ENCODE measurements at regions not wholly inside any gene's neighbourhood (a gene's known extent, or its start where the extent isn't known, plus 50 kb on each side); places are given as distances from the start of the nearest gene placed in this dataset.

DNA sequence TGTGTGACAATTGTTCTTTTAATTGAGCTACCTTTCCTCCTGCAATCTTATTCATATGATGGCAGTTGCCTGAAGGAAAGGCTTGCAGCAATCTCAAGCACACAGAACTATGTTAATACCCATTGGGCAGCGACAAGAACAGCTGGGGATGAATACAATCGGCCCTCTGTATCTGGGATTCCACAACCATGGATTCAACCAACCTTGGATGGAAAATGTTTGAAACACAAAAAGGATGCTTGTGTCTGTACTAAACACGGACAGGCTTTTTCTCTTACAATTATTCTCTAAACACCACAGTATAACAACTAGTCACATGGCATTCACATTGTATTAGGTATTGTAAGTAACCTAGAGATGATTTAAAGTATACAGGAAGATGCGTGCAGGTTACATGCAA, 256.1 kb upstream of the SIX2 start:
- 94% methylated on average over 4 of the region's 4 CpGs for WGBS

DNA sequence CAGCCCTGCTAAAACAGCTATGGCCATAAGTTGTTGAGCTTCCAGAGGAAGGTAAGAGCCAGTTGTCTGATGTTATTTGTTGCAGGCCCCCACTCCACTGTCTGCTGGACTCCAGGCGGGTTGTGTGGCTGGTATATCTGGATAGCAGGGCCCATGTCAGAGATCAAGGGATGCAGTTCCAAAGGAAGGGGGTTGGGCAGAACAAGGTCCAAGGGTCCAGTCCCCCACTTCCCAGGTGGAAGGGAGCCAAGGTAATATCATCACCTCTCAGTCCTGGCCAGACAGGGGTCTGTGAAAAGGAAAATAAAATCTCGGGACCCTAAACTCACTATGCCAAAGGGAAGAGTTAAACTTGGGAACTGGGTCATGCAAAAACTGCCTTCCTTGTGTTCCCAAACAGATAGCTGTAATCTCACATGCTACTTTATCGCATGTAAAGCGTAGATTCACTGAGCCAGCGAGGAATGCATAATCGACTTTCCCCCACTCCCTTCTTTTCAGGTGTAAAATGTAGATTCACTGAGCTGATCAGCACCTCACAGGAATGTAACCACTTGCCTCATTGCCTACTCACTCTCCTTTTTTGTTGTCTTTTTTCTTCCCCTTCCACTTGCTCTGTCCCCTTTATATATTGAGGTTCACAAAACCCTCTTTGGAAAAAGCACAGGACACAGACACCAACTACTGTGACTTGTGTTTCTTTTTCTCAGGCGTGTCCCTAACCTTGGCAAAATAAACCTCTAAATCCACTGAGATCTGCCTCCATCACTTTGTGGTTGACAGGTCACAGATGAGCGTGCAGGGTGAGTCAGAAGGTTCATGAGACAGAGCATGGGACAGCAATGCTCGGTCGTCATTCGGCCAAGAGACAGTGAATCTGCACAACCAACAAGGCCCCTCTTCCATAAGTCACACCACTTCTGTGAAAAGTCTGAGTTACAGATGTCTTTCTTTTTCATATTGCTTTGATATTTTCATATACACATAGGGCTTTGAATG, 255.3 kb upstream of the SIX2 start:
- Histone ChIP-seq H3K36me3 (ENCODE audit: control insufficient read depth in 4 of 4, insufficient read depth in 3 of 4, low read depth in 1 of 4, low read length in 3 of 4) (no peaks in the 10 kb centered on the region), H3K4me3 (ENCODE audit: low read depth in 1 of 3, low read length in 3 of 3) (no peak overlapping the region), H3K27ac (ENCODE audit: low read depth in 1 of 2, low read length in 2 of 2) (no peak overlapping the region), H3K27me3 (ENCODE audit: control insufficient read depth in 4 of 4, insufficient read depth in 4 of 4, low read length in 3 of 4) (no peaks in the 10 kb centered on the region), H3K9ac (ENCODE audit: low read depth in 1 of 2, low read length in 2 of 2) (no peak overlapping the region), H3K4me1 (ENCODE audit: control insufficient read depth in 4 of 4, insufficient read depth in 4 of 4, low read length in 3 of 4) (peaks cover 0 to 18% (median 12%) of the 10 kb centered on the region in 4 donors), H3K9me3 (ENCODE audit: control insufficient read depth in 4 of 4, low read length in 3 of 4) (no peaks in the 10 kb centered on the region)
- TF ChIP-seq EGR1 (IDR thresholded peaks at IDR 0.05; ENCODE audit: low read depth in 2 of 2) (no peak), RAD21 (IDR thresholded peaks at IDR 0.05) (no peak), HNF4G (IDR thresholded peaks at IDR 0.05) (no peak), HNF4A (conservative IDR thresholded peaks at IDR 0.05) (no peak), TAF1 (conservative IDR thresholded peaks at IDR 0.05) (no peak), FOXA1 (IDR thresholded peaks at IDR 0.05) (no peak), JUND (IDR thresholded peaks at IDR 0.05) (no peak), FOXA2 (IDR thresholded peaks at IDR 0.05) (no peak), NR2F2 (IDR thresholded peaks at IDR 0.05) (no peak), GABPA (IDR thresholded peaks at IDR 0.05 in 1 of 2, conservative IDR thresholded peaks at IDR 0.05 in 1 of 2) (no peak), SP1 (IDR thresholded peaks at IDR 0.05) (no peak)
- TF ChIP-seq, protein P1, sequence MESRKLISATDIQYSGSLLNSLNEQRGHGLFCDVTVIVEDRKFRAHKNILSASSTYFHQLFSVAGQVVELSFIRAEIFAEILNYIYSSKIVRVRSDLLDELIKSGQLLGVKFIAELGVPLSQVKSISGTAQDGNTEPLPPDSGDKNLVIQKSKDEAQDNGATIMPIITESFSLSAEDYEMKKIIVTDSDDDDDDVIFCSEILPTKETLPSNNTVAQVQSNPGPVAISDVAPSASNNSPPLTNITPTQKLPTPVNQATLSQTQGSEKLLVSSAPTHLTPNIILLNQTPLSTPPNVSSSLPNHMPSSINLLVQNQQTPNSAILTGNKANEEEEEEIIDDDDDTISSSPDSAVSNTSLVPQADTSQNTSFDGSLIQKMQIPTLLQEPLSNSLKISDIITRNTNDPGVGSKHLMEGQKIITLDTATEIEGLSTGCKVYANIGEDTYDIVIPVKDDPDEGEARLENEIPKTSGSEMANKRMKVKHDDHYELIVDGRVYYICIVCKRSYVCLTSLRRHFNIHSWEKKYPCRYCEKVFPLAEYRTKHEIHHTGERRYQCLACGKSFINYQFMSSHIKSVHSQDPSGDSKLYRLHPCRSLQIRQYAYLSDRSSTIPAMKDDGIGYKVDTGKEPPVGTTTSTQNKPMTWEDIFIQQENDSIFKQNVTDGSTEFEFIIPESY (IDR thresholded peaks at IDR 0.05), result no peak
- TF ChIP-seq, protein P2, sequence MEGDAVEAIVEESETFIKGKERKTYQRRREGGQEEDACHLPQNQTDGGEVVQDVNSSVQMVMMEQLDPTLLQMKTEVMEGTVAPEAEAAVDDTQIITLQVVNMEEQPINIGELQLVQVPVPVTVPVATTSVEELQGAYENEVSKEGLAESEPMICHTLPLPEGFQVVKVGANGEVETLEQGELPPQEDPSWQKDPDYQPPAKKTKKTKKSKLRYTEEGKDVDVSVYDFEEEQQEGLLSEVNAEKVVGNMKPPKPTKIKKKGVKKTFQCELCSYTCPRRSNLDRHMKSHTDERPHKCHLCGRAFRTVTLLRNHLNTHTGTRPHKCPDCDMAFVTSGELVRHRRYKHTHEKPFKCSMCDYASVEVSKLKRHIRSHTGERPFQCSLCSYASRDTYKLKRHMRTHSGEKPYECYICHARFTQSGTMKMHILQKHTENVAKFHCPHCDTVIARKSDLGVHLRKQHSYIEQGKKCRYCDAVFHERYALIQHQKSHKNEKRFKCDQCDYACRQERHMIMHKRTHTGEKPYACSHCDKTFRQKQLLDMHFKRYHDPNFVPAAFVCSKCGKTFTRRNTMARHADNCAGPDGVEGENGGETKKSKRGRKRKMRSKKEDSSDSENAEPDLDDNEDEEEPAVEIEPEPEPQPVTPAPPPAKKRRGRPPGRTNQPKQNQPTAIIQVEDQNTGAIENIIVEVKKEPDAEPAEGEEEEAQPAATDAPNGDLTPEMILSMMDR (IDR thresholded peaks at IDR 0.05; ENCODE audit: low read depth, low read length, missing input control), result no peak
- TF ChIP-seq, protein P3, sequence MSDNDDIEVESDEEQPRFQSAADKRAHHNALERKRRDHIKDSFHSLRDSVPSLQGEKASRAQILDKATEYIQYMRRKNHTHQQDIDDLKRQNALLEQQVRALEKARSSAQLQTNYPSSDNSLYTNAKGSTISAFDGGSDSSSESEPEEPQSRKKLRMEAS (IDR thresholded peaks at IDR 0.05), result no peak
- DNase-seq (ENCODE audit: low spot score), result no peak
- 93% methylated on average over 11 of the region's 11 CpGs for WGBS

More for the DNA sequence above, 256.1 kb upstream of the SIX2 start:
- H3K9me3 ChIP-seq (ENCODE audit: control insufficient read depth in 4 of 4, low read length in 3 of 4), result no peaks in the 10 kb centered on the region
- H3K27ac ChIP-seq (ENCODE audit: low read depth in 1 of 2, low read length in 2 of 2), result no peak overlapping the region
- H3K27me3 ChIP-seq (ENCODE audit: control insufficient read depth in 4 of 4, insufficient read depth in 4 of 4, low read length in 3 of 4), result no peaks in the 10 kb centered on the region
- no peaks in the 10 kb centered on the region for H3K36me3 ChIP-seq (ENCODE audit: control insufficient read depth in 4 of 4, insufficient read depth in 3 of 4, low read depth in 1 of 4, low read length in 3 of 4)
- no peak overlapping the region for H3K9ac ChIP-seq (ENCODE audit: low read depth in 1 of 2, low read length in 2 of 2)
- no peak overlapping the region for H3K4me3 ChIP-seq (ENCODE audit: low read depth in 1 of 3, low read length in 3 of 3)
- peaks cover 0 to 10% (median 5%) of the 10 kb centered on the region in 4 donors for H3K4me1 ChIP-seq (ENCODE audit: control insufficient read depth in 4 of 4, insufficient read depth in 4 of 4, low read length in 3 of 4)
- TF ChIP-seq RAD21 (IDR thresholded peaks at IDR 0.05) (no peak), SP1 (IDR thresholded peaks at IDR 0.05) (no peak)
- TF ChIP-seq, protein P1 (IDR thresholded peaks at IDR 0.05), result no peak
- DNase-seq (ENCODE audit: low spot score), result no peak
